ENCODE measurements at regions not wholly inside any gene's neighbourhood (a gene's known extent, or its start where the extent isn't known, plus 50 kb on each side); places are given as distances from the start of the nearest gene placed in this dataset.

GRCh38 chr20:24359321-24360027 lies 110.0 kb upstream of the SYNDIG1 start:
- no peak for TF ChIP-seq ZFX (IDR thresholded peaks at IDR 0.05; ENCODE audit: borderline replicate concordance)
- TF ChIP-seq CTCF (IDR thresholded peaks at IDR 0.05), result no peak
- no peak overlapping the region for H3K27ac ChIP-seq

GRCh38 chr20:24357931-24358330 lies 111.5 kb upstream of the SYNDIG1 start:
- TF ChIP-seq ZFX (IDR thresholded peaks at IDR 0.05; ENCODE audit: borderline replicate concordance) (no peak), CTCF (IDR thresholded peaks at IDR 0.05) (no peak)
- no peak overlapping the region for H3K27ac ChIP-seq

- H3K27ac ChIP-seq, result no peak overlapping the region
- TF ChIP-seq ZFX (IDR thresholded peaks at IDR 0.05; ENCODE audit: borderline replicate concordance) (no peak), CTCF (IDR thresholded peaks at IDR 0.05) (no peak)
Observed at GRCh38 chr20:24357177-24357576, 112.3 kb upstream of the SYNDIG1 start.

- no peak for TF ChIP-seq ZFX (IDR thresholded peaks at IDR 0.05; ENCODE audit: borderline replicate concordance)
- no peak for TF ChIP-seq CTCF (IDR thresholded peaks at IDR 0.05)
Observed at GRCh38 chr20:24353135-24353690, 116.2 kb upstream of the SYNDIG1 start.

GRCh38 chr20:24350923-24351368 lies 118.5 kb upstream of the SYNDIG1 start:
- H3K27ac ChIP-seq, result no peak overlapping the region
- no peak for TF ChIP-seq ZFX (IDR thresholded peaks at IDR 0.05; ENCODE audit: borderline replicate concordance)
- no peak for TF ChIP-seq CTCF (IDR thresholded peaks at IDR 0.05)

More at GRCh38 chr20:24353135-24353690, 116.2 kb upstream of the SYNDIG1 start:
- H3K27ac ChIP-seq, result no peak overlapping the region

- no peak for TF ChIP-seq CTCF (IDR thresholded peaks at IDR 0.05)
- TF ChIP-seq ZFX (IDR thresholded peaks at IDR 0.05; ENCODE audit: borderline replicate concordance), result no peak
- H3K27ac ChIP-seq, result no peak overlapping the region
Observed at GRCh38 chr20:24341781-24342180, 127.6 kb upstream of the SYNDIG1 start.

- no peak for TF ChIP-seq CTCF (IDR thresholded peaks at IDR 0.05)
- no peak for TF ChIP-seq ZFX (IDR thresholded peaks at IDR 0.05; ENCODE audit: borderline replicate concordance)
Observed at GRCh38 chr20:24340933-24341332, 128.5 kb upstream of the SYNDIG1 start.

More at GRCh38 chr20:24340933-24341332, 128.5 kb upstream of the SYNDIG1 start:
- H3K27ac ChIP-seq, result no peak overlapping the region
